Esophagus squamous epithelium (tissue), 4 donors: ENCODE measurements at regions not wholly inside any gene's neighbourhood (a gene's known extent, or its start where the extent isn't known, plus 50 kb on each side); places are given as distances from the start of the nearest gene placed in this dataset.

Experiments used
- small RNA-seq, 4 donors: library from RNA; depleted of rRNA; stranded (forward); fragments of <200 nt; gene quantifications; one replicate each; pipeline ENCODE3, GENCODE V24; 2016

Small RNAs in the stretch of these regions (small RNA-seq; reads per million reads assigned to genes)
- 0 reads per million in 4 donors for gene RN7SL352P
